ENCODE measurements at regions not wholly inside any gene's neighbourhood (a gene's known extent, or its start where the extent isn't known, plus 50 kb on each side); places are given as distances from the start of the nearest gene placed in this dataset.

GRCh38 chr11:119793335-119793984, 64.5 kb upstream of the NECTIN1 start:
- no peak overlapping the region for H3K4me3 Mint-ChIP-seq
- Histone ChIP-seq H4K20me1 (replicated peaks; ENCODE audit: insufficient read depth) (no peaks in the 10 kb centered on the region), H3K4me2 (no peak overlapping the region), H3K27me3 (ENCODE audit: insufficient read depth) (peaks cover 17% of the 10 kb centered on the region; the same call in 1 of the 2 replicates), H3K4me3 (no peak overlapping the region), H3K36me3 (ENCODE audit: insufficient read depth) (no peaks in the 10 kb centered on the region), H3K79me2 (replicated peaks; ENCODE audit: insufficient read depth) (no peaks in the 10 kb centered on the region), H3F3A (replicated peaks; ENCODE audit: low read depth) (0 out of 2 replicates have a peak, but pooled peaks cover 3% of the 10 kb centered on the region), H3K9me2 (ENCODE audit: insufficient read depth) (no peaks in the 10 kb centered on the region), H3K27ac (ENCODE audit: low read depth) (no peak overlapping the region), H3K4me1 (ENCODE audit: insufficient read depth) (peaks cover 48% of the 10 kb centered on the region), H2AFZ (no peak overlapping the region)
- H3K27ac Mint-ChIP-seq, result no peak overlapping the region
- ATAC-seq (peak; percentile 9), DNase-seq (ENCODE audit: low spot score) (no peak)
- peaks cover 77% of the 10 kb centered on the region for H3K4me1 Mint-ChIP-seq
- no peaks in the 10 kb centered on the region for H3K36me3 Mint-ChIP-seq (ENCODE audit: low read depth)
- H3K9me3 Mint-ChIP-seq, result no peaks in the 10 kb centered on the region
- H3K27me3 Mint-ChIP-seq (ENCODE audit: insufficient read depth, low read depth, poor library complexity), result peaks cover 43% of the 10 kb centered on the region
- TF ChIP-seq STAT1 (IDR thresholded peaks at IDR 0.05; ENCODE audit: unreplicated experiment), result no peak
- TF ChIP-seq EZH2phosphoT487 (IDR thresholded peaks at IDR 0.05; ENCODE audit: unreplicated experiment), result no peak
- TF ChIP-seq ZNF331 (CRISPR knock-in tag; IDR thresholded peaks at IDR 0.05; ENCODE audit: low read depth), result no peak
- no peak for TF ChIP-seq ZNF114 (CRISPR knock-in tag; IDR thresholded peaks at IDR 0.05)
- TF ChIP-seq CREB1 (CRISPR knock-in tag; IDR thresholded peaks at IDR 0.05; ENCODE audit: low read depth), result no peak
- no peak for TF ChIP-seq REST (IDR thresholded peaks at IDR 0.05; ENCODE audit: unreplicated experiment)
- TF ChIP-seq CTCF (conservative IDR thresholded peaks at IDR 0.05; ENCODE audit: low read depth in 2 of 2), result no peak
- TF ChIP-seq ETS1 (IDR thresholded peaks at IDR 0.05), result no peak
- no peak for TF ChIP-seq NANOG (IDR thresholded peaks at IDR 0.05; ENCODE audit: borderline replicate concordance)
- no peak for TF ChIP-seq ZNF462 (CRISPR knock-in tag; IDR thresholded peaks at IDR 0.05)
